ENCODE measurements at regions not wholly inside any gene's neighbourhood (a gene's known extent, or its start where the extent isn't known, plus 50 kb on each side); places are given as distances from the start of the nearest gene placed in this dataset.
"Not testable (repeated sequence)": the region's sequence is repeated elsewhere in the genome, so short reads cannot be mapped to it uniquely, and the experiment has no call there.

- not testable (repeated sequence) for TF ChIP-seq CTCF, POLR2A (IDR thresholded peaks at IDR 0.05)
Measured at GRCh38 chr14:106741086-106741827, 1214.9 kb downstream of the TMEM121 start.

All from heart left ventricle (tissue), 13 donors.